Suprapubic skin (tissue), 3 donors: ENCODE measurements at regions not wholly inside any gene's neighbourhood (a gene's known extent, or its start where the extent isn't known, plus 50 kb on each side); places are given as distances from the start of the nearest gene placed in this dataset.

Experiments
- EP300 ChIP-seq: sonication (generic); formaldehyde crosslinking; IDR thresholded peaks from one replicate; pipeline ENCODE4 v1.6.1; 2017; ENCODE audit warnings: antibody characterized with exemption
- POLR2A ChIP-seq, 2 donors: fragments of 450-650 bp; IDR thresholded peaks; one replicate each; pipeline ENCODE4 v1.6.1; 2017; ENCODE audit warnings: antibody characterized with exemption in 2 of 2, mild to moderate bottlenecking in 2 of 2, moderate library complexity in 2 of 2
- TF ChIP-seq, protein P1 (sequence below), 2 donors: fragments of 200-600 bp in 1 of 2; fragments of 450-650 bp in 1 of 2; sonication (generic) in 1 of 2; IDR thresholded peaks; one replicate each; pipeline ENCODE4 v1.5.1; 2016 to 2019; ENCODE audit warnings: antibody characterized with exemption in 2 of 2, mild to moderate bottlenecking in 1 of 2, moderate library complexity in 1 of 2

DNA sequence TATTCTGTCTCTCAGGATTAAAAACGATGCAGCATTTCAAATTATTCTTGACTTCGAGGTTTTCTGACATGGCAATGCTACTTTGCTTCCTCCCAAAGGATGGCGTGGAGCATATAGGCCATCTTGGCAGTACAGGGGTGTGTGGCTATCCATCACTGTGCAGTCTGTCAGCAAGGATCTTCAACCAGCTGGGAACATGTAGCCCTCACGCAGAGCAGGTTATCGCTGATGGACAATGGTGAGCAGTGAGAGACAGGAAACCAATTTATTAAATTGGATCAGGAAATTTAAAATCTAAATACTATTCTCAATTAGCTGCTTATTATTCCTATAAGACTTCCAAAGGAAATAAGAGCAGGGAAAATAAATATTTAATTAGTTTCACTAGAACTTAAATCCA lies 615.3 kb downstream of the OTOL1 start:
- TF ChIP-seq EP300 (no peak), POLR2A (IDR thresholded peaks at IDR 0.05) (no peak)
- TF ChIP-seq, protein P1, sequence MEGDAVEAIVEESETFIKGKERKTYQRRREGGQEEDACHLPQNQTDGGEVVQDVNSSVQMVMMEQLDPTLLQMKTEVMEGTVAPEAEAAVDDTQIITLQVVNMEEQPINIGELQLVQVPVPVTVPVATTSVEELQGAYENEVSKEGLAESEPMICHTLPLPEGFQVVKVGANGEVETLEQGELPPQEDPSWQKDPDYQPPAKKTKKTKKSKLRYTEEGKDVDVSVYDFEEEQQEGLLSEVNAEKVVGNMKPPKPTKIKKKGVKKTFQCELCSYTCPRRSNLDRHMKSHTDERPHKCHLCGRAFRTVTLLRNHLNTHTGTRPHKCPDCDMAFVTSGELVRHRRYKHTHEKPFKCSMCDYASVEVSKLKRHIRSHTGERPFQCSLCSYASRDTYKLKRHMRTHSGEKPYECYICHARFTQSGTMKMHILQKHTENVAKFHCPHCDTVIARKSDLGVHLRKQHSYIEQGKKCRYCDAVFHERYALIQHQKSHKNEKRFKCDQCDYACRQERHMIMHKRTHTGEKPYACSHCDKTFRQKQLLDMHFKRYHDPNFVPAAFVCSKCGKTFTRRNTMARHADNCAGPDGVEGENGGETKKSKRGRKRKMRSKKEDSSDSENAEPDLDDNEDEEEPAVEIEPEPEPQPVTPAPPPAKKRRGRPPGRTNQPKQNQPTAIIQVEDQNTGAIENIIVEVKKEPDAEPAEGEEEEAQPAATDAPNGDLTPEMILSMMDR (IDR thresholded peaks at IDR 0.05), result no peak
